Smooth muscle cell (in vitro differentiated cells): ENCODE measurements at regions not wholly inside any gene's neighbourhood (a gene's known extent, or its start where the extent isn't known, plus 50 kb on each side); places are given as distances from the start of the nearest gene placed in this dataset.

Experiments
- DNase-seq: peaks from one replicate; lab custom pipeline; 2025; ENCODE audit not compliant: unreplicated experiment; lab: John Stamatoyannopoulos, UW
- H2AFZ ChIP-seq: fragments of 200-600 bp; sonication (generic); 2 replicates; pipeline ENCODE4 v1.6.0; 2016; ENCODE audit warnings: antibody characterized with exemption, low read depth, mild to moderate bottlenecking
- H3F3A ChIP-seq: fragments of 200-600 bp; sonication (generic); 2 replicates; pipeline ENCODE4 v1.6.0; 2017; ENCODE audit warnings: antibody characterized with exemption, low read depth
- H3K27ac ChIP-seq: fragments of 200-600 bp; sonication (generic); 2 replicates; pipeline ENCODE4 v1.5.1; 2016; ENCODE audit warnings: low read depth, mild to moderate bottlenecking
- H3K27me3 ChIP-seq: fragments of 200-600 bp; sonication (generic); 2 replicates; pipeline ENCODE4 v1.6.1; 2016; ENCODE audit warnings: low read depth, mild to moderate bottlenecking
- H3K36me3 ChIP-seq: fragments of 200-600 bp; sonication (generic); 2 replicates; pipeline ENCODE4 v1.5.1; 2016; ENCODE audit warnings: low read depth
- H3K4me1 ChIP-seq: fragments of 200-600 bp; sonication (generic); 2 replicates; pipeline ENCODE4 v1.5.1; 2016; ENCODE audit warnings: low read depth
- H3K4me2 ChIP-seq: fragments of 200-600 bp; sonication (generic); 2 replicates; pipeline ENCODE4 v1.6.0; 2016; ENCODE audit warnings: mild to moderate bottlenecking
- H3K4me3 ChIP-seq: fragments of 200-600 bp; sonication (generic); 2 replicates; pipeline ENCODE4 v1.5.1; 2016; ENCODE audit warnings: mild to moderate bottlenecking
- H3K79me2 ChIP-seq: fragments of 200-600 bp; sonication (generic); 2 replicates; pipeline ENCODE4 v1.6.0; 2016; ENCODE audit warnings: low read depth, mild to moderate bottlenecking
- H3K9ac ChIP-seq: fragments of 200-600 bp; sonication (generic); 2 replicates; pipeline ENCODE4 v1.6.0; 2016; ENCODE audit warnings: low read depth
- H3K9me3 ChIP-seq: fragments of 200-600 bp; sonication (generic); replicated peaks from 2 replicates; pipeline ENCODE4 v1.5.1; 2016; ENCODE audit warnings: low read depth
- H4K20me1 ChIP-seq: fragments of 200-600 bp; sonication (generic); 2 replicates; pipeline ENCODE4 v1.6.0; 2016; ENCODE audit warnings: low read depth
- CTCF ChIP-seq: fragments of 200-600 bp; sonication (generic); IDR thresholded peaks from 2 replicates; pipeline ENCODE4 v1.5.1; 2017; ENCODE audit warnings: borderline replicate concordance, mild to moderate bottlenecking, antibody characterized with exemption; ENCODE audit not compliant: insufficient read depth, poor library complexity, severe bottlenecking
- WGBS: methylation state at CpG from one replicate; pipeline ENCODE4 v1.1.7; 2016; ENCODE audit warnings: low lambda C conversion rate; 5-methylcytosine and 5-hydroxymethylcytosine counted together

DNA sequence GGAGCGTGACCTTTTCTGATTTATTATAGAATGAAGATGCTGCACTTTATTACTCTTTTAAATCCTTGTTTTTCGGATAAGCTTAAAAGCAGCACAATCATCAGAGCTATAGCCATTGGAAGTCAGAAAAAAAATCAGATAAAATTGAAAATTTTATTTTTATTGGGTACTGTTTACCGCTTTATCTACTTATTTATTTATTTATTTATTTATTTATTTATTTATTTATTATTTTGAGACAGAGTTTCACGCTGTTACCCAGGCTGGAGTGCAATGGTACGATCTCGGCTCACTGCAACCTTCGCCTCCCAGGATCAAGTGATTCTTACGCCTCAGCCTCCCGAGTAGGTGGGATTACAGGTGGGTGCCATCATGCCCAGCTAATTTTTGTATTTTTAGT lies 83.1 kb upstream of the CHRM3 start:
- Histone ChIP-seq H4K20me1 (no peaks in the 10 kb centered on the region), H3K36me3 (no peaks in the 10 kb centered on the region), H2AFZ (no peak overlapping the region), H3K4me2 (no peak overlapping the region), H3K4me3 (no peak overlapping the region), H3K9me3 (no peaks in the 10 kb centered on the region), H3K79me2 (no peaks in the 10 kb centered on the region), H3K27me3 (no peaks in the 10 kb centered on the region), H3K4me1 (no peaks in the 10 kb centered on the region), H3K9ac (no peak overlapping the region), H3F3A (no peaks in the 10 kb centered on the region), H3K27ac (no peak overlapping the region)
- DNase-seq, result no peak
- TF ChIP-seq CTCF, result no peak
- WGBS, result 97% methylated on average over 9 of the region's 9 CpGs

- Histone ChIP-seq H4K20me1 (no peaks in the 10 kb centered on the region), H3K4me3 (no peak overlapping the region), H3K4me1 (no peaks in the 10 kb centered on the region), H3K27me3 (no peaks in the 10 kb centered on the region), H3K4me2 (no peak overlapping the region), H3K27ac (no peak overlapping the region), H3K36me3 (no peaks in the 10 kb centered on the region), H3K79me2 (no peaks in the 10 kb centered on the region), H3K9me3 (no peaks in the 10 kb centered on the region), H2AFZ (no peak overlapping the region), H3K9ac (no peak overlapping the region), H3F3A (no peaks in the 10 kb centered on the region)
- no peak for DNase-seq
- WGBS, result 89% methylated on average over 3 of the region's 3 CpGs
- no peak for TF ChIP-seq CTCF
These were observed 83.7 kb upstream of the CHRM3 start for GRCh38 chr1:239302696-239303095.

GRCh38 chr1:239301251-239301650 lies 85.1 kb upstream of the CHRM3 start:
- no peaks in the 10 kb centered on the region for H3K4me1 ChIP-seq
- H3K9ac ChIP-seq, result no peak overlapping the region
- no peaks in the 10 kb centered on the region for H3K36me3 ChIP-seq
- no peaks in the 10 kb centered on the region for H3K9me3 ChIP-seq
- WGBS, result 94% methylated on average over 3 of the region's 3 CpGs
- no peak overlapping the region for H3K27ac ChIP-seq
- TF ChIP-seq CTCF, result no peak
- H3K4me3 ChIP-seq, result no peak overlapping the region
- H4K20me1 ChIP-seq, result no peaks in the 10 kb centered on the region
- DNase-seq, result no peak
- no peaks in the 10 kb centered on the region for H3F3A ChIP-seq
- H3K79me2 ChIP-seq, result no peaks in the 10 kb centered on the region
- no peak overlapping the region for H2AFZ ChIP-seq
- no peak overlapping the region for H3K4me2 ChIP-seq
- H3K27me3 ChIP-seq, result no peaks in the 10 kb centered on the region

GRCh38 chr1:239297910-239298309 lies 88.5 kb upstream of the CHRM3 start:
- TF ChIP-seq CTCF, result no peak
- Histone ChIP-seq H4K20me1 (no peaks in the 10 kb centered on the region), H3K4me3 (no peak overlapping the region), H3K9ac (no peak overlapping the region), H3K4me1 (no peaks in the 10 kb centered on the region), H2AFZ (no peak overlapping the region), H3K4me2 (no peak overlapping the region), H3K9me3 (no peaks in the 10 kb centered on the region), H3K36me3 (no peaks in the 10 kb centered on the region), H3K79me2 (no peaks in the 10 kb centered on the region), H3K27ac (no peak overlapping the region), H3F3A (no peaks in the 10 kb centered on the region), H3K27me3 (no peaks in the 10 kb centered on the region)
- no peak for DNase-seq
- 95% methylated on average over 7 of the region's 7 CpGs for WGBS
